ENCODE measurements at regions not wholly inside any gene's neighbourhood (a gene's known extent, or its start where the extent isn't known, plus 50 kb on each side); places are given as distances from the start of the nearest gene placed in this dataset.

GRCh38 chr3:181633556-181633955, 78.2 kb upstream of the SOX2 start:
- TF ChIP-seq REST (IDR thresholded peaks at IDR 0.05; ENCODE audit: low read depth) (no peak), EGR1 (IDR thresholded peaks at IDR 0.05) (no peak), CREB1 (IDR thresholded peaks at IDR 0.05; ENCODE audit: low read depth) (no peak), TCF12 (IDR thresholded peaks at IDR 0.05; ENCODE audit: low read depth) (no peak), TAF1 (IDR thresholded peaks at IDR 0.05; ENCODE audit: low read depth) (no peak)

- TF ChIP-seq TAF1 (IDR thresholded peaks at IDR 0.05; ENCODE audit: low read depth) = no peak
- no peak for TF ChIP-seq MAX (IDR thresholded peaks at IDR 0.05)
- no peak for TF ChIP-seq ZBTB7A (IDR thresholded peaks at IDR 0.05; ENCODE audit: low read depth)
- TF ChIP-seq TEAD4 (IDR thresholded peaks at IDR 0.05) = no peak
- TF ChIP-seq TCF12 (IDR thresholded peaks at IDR 0.05; ENCODE audit: low read depth) = no peak
- TF ChIP-seq FOXM1 (IDR thresholded peaks at IDR 0.05; ENCODE audit: borderline replicate concordance, low read depth) = no peak
- TF ChIP-seq YY1 (IDR thresholded peaks at IDR 0.05; ENCODE audit: low read depth) = no peak
- no peak for TF ChIP-seq RAD21 (IDR thresholded peaks at IDR 0.05; ENCODE audit: low read depth)
- no peak for TF ChIP-seq EGR1 (IDR thresholded peaks at IDR 0.05)
- TF ChIP-seq EP300 (IDR thresholded peaks at IDR 0.05; ENCODE audit: borderline replicate concordance) = no peak
These were observed 79.8 kb upstream of the SOX2 start for GRCh38 chr3:181631901-181632300.

- TF ChIP-seq ZBTB7A (IDR thresholded peaks at IDR 0.05; ENCODE audit: low read depth) (no peak), REST (IDR thresholded peaks at IDR 0.05; ENCODE audit: low read depth) (no peak), NFIC (IDR thresholded peaks at IDR 0.05) (no peak), MAX (IDR thresholded peaks at IDR 0.05) (no peak), TCF12 (IDR thresholded peaks at IDR 0.05; ENCODE audit: low read depth) (no peak), CREB1 (IDR thresholded peaks at IDR 0.05; ENCODE audit: low read depth) (no peak), TAF1 (IDR thresholded peaks at IDR 0.05; ENCODE audit: low read depth) (no peak), RAD21 (IDR thresholded peaks at IDR 0.05; ENCODE audit: low read depth) (no peak), YY1 (IDR thresholded peaks at IDR 0.05; ENCODE audit: low read depth) (no peak), EGR1 (IDR thresholded peaks at IDR 0.05) (no peak), FOXM1 (IDR thresholded peaks at IDR 0.05; ENCODE audit: borderline replicate concordance, low read depth) (no peak), CEBPB (IDR thresholded peaks at IDR 0.05) (no peak), TEAD4 (IDR thresholded peaks at IDR 0.05) (no peak), EP300 (IDR thresholded peaks at IDR 0.05; ENCODE audit: borderline replicate concordance) (no peak)
- TF ChIP-seq, protein P1, sequence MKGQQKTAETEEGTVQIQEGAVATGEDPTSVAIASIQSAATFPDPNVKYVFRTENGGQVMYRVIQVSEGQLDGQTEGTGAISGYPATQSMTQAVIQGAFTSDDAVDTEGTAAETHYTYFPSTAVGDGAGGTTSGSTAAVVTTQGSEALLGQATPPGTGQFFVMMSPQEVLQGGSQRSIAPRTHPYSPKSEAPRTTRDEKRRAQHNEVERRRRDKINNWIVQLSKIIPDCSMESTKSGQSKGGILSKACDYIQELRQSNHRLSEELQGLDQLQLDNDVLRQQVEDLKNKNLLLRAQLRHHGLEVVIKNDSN (IDR thresholded peaks at IDR 0.05) = no peak
These were observed 80.9 kb upstream of the SOX2 start for GRCh38 chr3:181630853-181631252.

- no peak for TF ChIP-seq REST (IDR thresholded peaks at IDR 0.05; ENCODE audit: low read depth)
- no peak for TF ChIP-seq TAF1 (IDR thresholded peaks at IDR 0.05; ENCODE audit: low read depth)
- TF ChIP-seq RAD21 (IDR thresholded peaks at IDR 0.05; ENCODE audit: low read depth) = no peak
- TF ChIP-seq YY1 (IDR thresholded peaks at IDR 0.05; ENCODE audit: low read depth) = no peak
- TF ChIP-seq MAX (IDR thresholded peaks at IDR 0.05) = no peak
These were observed 82.0 kb upstream of the SOX2 start for GRCh38 chr3:181629711-181630110.

DNA sequence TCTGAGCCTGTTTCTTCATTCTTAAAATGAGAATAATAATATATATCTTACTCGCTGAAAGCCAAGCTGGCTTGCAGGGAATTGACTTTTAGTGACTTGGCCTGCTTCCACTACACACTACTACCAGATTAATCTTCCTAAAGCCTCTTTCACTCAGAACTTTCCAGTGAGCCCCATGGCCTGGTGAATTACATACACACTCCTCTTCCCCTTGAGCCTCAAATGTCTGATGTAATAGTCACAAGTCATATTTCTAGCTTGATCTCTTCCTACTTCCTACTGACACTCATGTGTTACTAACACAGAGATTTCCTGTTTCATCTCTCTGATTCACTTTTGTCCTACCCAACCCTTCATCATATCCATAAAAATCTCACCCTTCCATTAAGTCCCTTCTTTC, 82.7 kb upstream of the SOX2 start:
- TF ChIP-seq NFIC (IDR thresholded peaks at IDR 0.05) (no peak), CEBPB (IDR thresholded peaks at IDR 0.05) (no peak), EP300 (IDR thresholded peaks at IDR 0.05; ENCODE audit: borderline replicate concordance) (no peak)
- TF ChIP-seq, protein P1 (IDR thresholded peaks at IDR 0.05) = no peak
